ENCODE measurements at regions not wholly inside any gene's neighbourhood (a gene's known extent, or its start where the extent isn't known, plus 50 kb on each side); places are given as distances from the start of the nearest gene placed in this dataset.

GRCh38 chr1:99472893-99473292 is 173.0 kb upstream of the PALMD start:
- TF ChIP-seq CTCF (IDR thresholded peaks at IDR 0.05) (no peak), EP300 (IDR thresholded peaks at IDR 0.05) (no peak)
